GM12864 (cell line): ENCODE measurements at regions not wholly inside any gene's neighbourhood (a gene's known extent, or its start where the extent isn't known, plus 50 kb on each side); places are given as distances from the start of the nearest gene placed in this dataset.

Experiments
- DNase-seq: peaks from one replicate; pipeline ENCODE4 v3.0.0-alpha.2; 2011; ENCODE audit warnings: low read depth
- H3K4me3 ChIP-seq: 2 replicates; pipeline ENCODE4 v1.5.1; 2011; ENCODE audit warnings: mild to moderate bottlenecking, low read depth, low read length, control low read depth
- TF ChIP-seq, protein P1 (sequence below): IDR thresholded peaks from 2 replicates; pipeline ENCODE4 v1.5.1; 2011; ENCODE audit warnings: low read depth, mild to moderate bottlenecking, moderate library complexity, low read length, control low read depth, inconsistent platforms; ENCODE audit errors: missing control alignments

DNA sequence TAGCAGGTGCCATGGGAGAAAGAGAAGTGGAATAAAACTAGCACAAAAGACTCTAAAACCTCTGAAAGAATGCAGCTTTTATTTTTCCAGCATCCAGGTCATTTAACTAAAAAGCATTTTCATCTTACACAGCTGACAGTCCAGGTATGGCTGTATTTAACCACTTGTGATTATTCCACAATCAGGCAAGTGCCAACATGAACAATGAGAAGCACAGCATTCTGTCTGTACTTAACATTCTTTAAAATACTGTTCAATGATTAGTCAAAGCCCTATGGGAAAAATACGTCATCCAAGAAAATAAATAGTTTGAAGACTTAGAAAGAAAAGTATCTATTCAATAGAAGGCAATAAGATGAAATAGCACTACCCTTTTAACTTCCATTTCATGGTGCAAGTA lies 246.9 kb downstream of the LIG4 start:
- no peak for DNase-seq
- TF ChIP-seq, protein P1, sequence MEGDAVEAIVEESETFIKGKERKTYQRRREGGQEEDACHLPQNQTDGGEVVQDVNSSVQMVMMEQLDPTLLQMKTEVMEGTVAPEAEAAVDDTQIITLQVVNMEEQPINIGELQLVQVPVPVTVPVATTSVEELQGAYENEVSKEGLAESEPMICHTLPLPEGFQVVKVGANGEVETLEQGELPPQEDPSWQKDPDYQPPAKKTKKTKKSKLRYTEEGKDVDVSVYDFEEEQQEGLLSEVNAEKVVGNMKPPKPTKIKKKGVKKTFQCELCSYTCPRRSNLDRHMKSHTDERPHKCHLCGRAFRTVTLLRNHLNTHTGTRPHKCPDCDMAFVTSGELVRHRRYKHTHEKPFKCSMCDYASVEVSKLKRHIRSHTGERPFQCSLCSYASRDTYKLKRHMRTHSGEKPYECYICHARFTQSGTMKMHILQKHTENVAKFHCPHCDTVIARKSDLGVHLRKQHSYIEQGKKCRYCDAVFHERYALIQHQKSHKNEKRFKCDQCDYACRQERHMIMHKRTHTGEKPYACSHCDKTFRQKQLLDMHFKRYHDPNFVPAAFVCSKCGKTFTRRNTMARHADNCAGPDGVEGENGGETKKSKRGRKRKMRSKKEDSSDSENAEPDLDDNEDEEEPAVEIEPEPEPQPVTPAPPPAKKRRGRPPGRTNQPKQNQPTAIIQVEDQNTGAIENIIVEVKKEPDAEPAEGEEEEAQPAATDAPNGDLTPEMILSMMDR: no peak
- H3K4me3 ChIP-seq: no peak overlapping the region

DNA sequence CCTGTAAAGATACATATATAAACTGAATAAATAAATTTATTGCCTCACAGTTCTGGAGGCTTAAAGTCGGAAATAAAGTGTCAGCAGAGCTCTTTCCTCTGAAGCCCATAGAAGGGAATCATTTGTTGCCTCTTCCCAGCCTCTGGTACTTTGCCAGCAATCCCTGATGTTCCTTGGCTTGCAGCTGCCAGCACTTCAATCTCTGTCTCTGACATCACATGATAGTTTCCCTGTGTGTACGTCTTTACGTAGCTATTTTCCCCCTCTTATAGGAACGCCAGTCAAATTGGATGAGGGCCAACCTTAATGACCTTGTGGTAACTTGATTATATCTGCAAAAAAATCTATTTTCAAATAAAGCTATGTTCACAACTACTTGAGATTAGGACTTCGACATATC lies 250.9 kb downstream of the LIG4 start:
- no peak for DNase-seq
- TF ChIP-seq, protein P1: no peak
- no peak overlapping the region for H3K4me3 ChIP-seq

DNA sequence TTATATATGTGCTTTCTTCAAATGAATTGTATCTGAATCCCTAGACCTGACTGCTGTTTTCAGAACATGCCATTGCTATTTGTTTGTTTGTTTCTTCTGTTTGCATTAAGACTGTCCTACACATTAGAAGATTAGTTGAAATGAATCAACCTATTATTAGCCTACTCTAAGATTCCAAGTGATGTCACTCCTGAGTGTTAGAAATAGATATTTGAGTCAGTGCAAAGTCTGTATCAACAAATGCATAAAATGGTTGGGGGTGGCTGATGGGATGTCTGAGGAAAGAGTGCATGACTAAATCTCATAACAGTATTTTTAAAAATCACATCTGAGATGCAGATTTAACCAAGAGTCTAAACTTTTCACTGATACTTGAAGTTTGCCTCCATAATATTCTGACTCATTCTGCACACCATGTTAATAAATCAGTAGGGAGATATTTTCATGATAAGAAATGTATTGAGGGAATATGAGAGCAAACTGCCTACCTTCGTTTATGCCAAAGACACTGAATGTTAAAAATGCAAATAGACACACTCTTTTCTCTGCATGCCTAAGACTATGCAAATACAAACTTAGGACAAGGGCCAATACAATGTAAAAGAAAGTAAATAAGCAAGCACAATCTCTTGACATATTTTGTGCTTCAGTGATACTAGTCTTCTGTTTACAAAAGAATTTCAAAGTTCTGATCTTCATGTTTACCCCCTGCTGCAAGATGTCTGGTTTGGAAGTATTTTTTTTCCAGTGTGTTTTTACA lies 253.3 kb downstream of the LIG4 start:
- TF ChIP-seq, protein P1: no peak
- no peak for DNase-seq

DNA sequence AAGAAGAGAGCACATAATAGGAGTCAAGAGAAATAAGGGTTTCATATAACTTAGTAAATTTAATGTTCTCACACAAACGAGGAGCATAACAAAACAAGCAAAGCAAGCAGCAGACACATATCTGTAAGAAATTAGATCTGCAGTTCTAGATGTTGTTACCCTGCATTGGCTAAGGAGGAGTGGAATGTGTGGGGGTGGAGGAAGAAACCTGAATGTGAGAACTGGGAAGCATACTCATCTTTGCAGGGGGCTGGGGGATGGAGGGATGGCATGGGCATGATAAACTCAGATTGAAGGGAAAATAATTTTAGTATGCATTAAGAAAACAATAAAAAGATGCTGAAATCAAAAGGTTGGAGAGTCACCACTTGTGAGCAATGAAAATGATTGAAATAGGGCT lies 255.0 kb downstream of the LIG4 start:
- no peak overlapping the region for H3K4me3 ChIP-seq
- TF ChIP-seq, protein P1: no peak
- DNase-seq: no peak

More for the DNA sequence above, 253.3 kb downstream of the LIG4 start:
- H3K4me3 ChIP-seq: no peak overlapping the region

DNA sequence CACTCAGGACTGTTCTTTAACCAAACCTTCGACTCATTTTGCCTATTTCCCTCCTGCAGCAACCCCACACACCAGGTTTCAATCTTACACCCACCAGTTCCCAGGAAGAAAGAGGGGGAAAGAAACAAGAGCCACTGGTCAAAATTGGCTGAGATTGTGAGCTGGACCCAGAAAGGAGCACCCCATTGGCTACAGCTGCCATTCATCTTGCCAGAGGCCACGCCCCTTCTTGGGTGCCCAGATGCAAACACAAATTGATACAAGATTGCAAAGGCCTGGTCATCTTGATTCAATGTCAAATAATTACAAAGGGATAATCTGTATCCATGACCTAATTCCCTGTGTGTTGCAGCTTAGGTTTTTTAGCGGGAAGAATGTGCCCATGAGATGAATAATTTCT lies 258.4 kb downstream of the LIG4 start:
- TF ChIP-seq, protein P1: no peak
- DNase-seq: no peak
- no peak overlapping the region for H3K4me3 ChIP-seq

DNA sequence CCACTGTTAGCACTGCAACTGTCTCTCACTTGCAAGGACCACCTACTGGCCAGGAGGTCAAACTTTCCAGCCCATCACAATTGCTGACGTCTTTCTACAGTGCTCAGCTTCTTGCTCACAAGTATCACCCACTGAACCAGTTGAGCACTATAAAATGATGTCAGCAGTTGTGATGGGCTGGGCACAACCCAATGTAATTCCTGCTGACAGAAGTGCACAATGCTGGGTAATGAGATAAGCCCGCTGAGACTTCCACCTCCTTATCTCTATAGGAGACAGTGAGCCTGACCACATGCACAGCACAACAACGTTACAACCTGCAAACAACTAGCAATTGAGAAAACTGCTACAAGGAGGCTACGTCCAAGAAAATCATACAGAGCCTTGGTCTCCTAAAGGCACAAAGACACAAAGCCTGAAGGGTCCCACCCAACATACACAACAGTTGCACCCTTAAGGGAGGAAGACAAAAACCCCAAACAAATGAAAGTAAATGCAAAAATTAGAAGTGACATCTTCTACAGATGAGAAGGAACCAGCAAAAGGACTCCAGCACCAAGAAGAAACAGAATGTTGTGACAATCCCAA lies 273.2 kb downstream of the LIG4 start:
- H3K4me3 ChIP-seq: no peak overlapping the region
- TF ChIP-seq, protein P1: no peak
- no peak for DNase-seq
